ENCODE measurements at regions not wholly inside any gene's neighbourhood (a gene's known extent, or its start where the extent isn't known, plus 50 kb on each side); places are given as distances from the start of the nearest gene placed in this dataset.

GRCh38 chr10:133000648-133001047 lies 58.3 kb upstream of the CFAP46 start:
- CTCF ChIA-PET, result no interaction called here
- no peak overlapping the region for H3K27ac ChIP-seq
- 64% methylated on average over 9 of the region's 9 CpGs for WGBS (ENCODE audit: missing lambda C conversion rate)

GRCh38 chr10:132997517-132998265 lies 55.3 kb upstream of the CFAP46 start:
- Histone ChIP-seq H3K9me3 (no peaks in the 10 kb centered on the region), H3K4me2 (no peak overlapping the region), H3K4me1 (no peaks in the 10 kb centered on the region), H3K27ac (no peak overlapping the region), H3K4me3 (no peak overlapping the region)
- CTCF ChIA-PET, result interaction anchor here (1.5 to 2.1 kb wide), 2 partner anchors 9 to 11 kb away, joined by 3 to 4 read pairs; no protein-coding TSS in a partner anchor
- FAIRE-seq (no peak), ATAC-seq (no peak), DNase-seq (ENCODE audit: low read depth in 1 of 2, low spot score in 1 of 2) (no peak)
- no peak for TF ChIP-seq ZC3H11A (IDR thresholded peaks at IDR 0.05)
- TF ChIP-seq CEBPB (IDR thresholded peaks at IDR 0.05), result no peak
- no peak for TF ChIP-seq CHD4 (IDR thresholded peaks at IDR 0.05; ENCODE audit: borderline replicate concordance)
- TF ChIP-seq TFCP2L1 (CRISPR knock-in tag; IDR thresholded peaks at IDR 0.05), result no peak
- TF ChIP-seq EP300 (IDR thresholded peaks at IDR 0.05), result no peak
- TF ChIP-seq POLR2A (IDR thresholded peaks at IDR 0.05; ENCODE audit: low read length), result no peak; the same call in 1 of the 2 replicates
- 50% methylated on average over 22 of the region's 22 CpGs for WGBS (ENCODE audit: missing lambda C conversion rate)
- POLR2A ChIA-PET, result no interaction called here

More at GRCh38 chr10:133000648-133001047, 58.3 kb upstream of the CFAP46 start:
- Histone ChIP-seq H3K9me3 (no peaks in the 10 kb centered on the region), H3K4me2 (no peak overlapping the region), H3K4me3 (no peak overlapping the region), H3K4me1 (no peaks in the 10 kb centered on the region)
- ATAC-seq (no peak), FAIRE-seq (no peak), DNase-seq (ENCODE audit: low read depth in 1 of 2, low spot score in 1 of 2) (no peak)
- POLR2A ChIA-PET, result no interaction called here
- TF ChIP-seq SMC3 (IDR thresholded peaks at IDR 0.05) (no peak), KDM5A (IDR thresholded peaks at IDR 0.05) (no peak)

GRCh38 chr10:132996603-132997343 lies 54.4 kb upstream of the CFAP46 start:
- no peak for TF ChIP-seq MAFK (IDR thresholded peaks at IDR 0.05; ENCODE audit: partially characterized antibody)
- TF ChIP-seq CEBPB (IDR thresholded peaks at IDR 0.05), result no peak
- no peak for TF ChIP-seq ESRRA (IDR thresholded peaks at IDR 0.05; ENCODE audit: borderline replicate concordance, low read length)
- TF ChIP-seq TP53 (CRISPR knock-in tag; IDR thresholded peaks at IDR 0.05), result no peak
- no peak for TF ChIP-seq RCOR1 (IDR thresholded peaks at IDR 0.05; ENCODE audit: low read depth, low read length)
- no peak for TF ChIP-seq NPAS2 (CRISPR knock-in tag; IDR thresholded peaks at IDR 0.05; ENCODE audit: borderline replicate concordance)
- no peak for TF ChIP-seq EHF (CRISPR knock-in tag; IDR thresholded peaks at IDR 0.05)
- no peak for TF ChIP-seq SREBF2 (IDR thresholded peaks at IDR 0.05)
- no peak for TF ChIP-seq USF2 (IDR thresholded peaks at IDR 0.05)
- no peak for TF ChIP-seq RFX5 (IDR thresholded peaks at IDR 0.05)
- no peak for TF ChIP-seq BCL3 (IDR thresholded peaks at IDR 0.05)
- TF ChIP-seq PBX3 (IDR thresholded peaks at IDR 0.05), result no peak
- no peak for TF ChIP-seq ZC3H11A (IDR thresholded peaks at IDR 0.05)
- TF ChIP-seq BHLHE40 (IDR thresholded peaks at IDR 0.05; ENCODE audit: low read depth, low read length), result no peak

More at GRCh38 chr10:132996603-132997343, 54.4 kb upstream of the CFAP46 start:
- 46% methylated on average over 22 of the region's 27 CpGs for WGBS (ENCODE audit: missing lambda C conversion rate)
- ATAC-seq (no peak), FAIRE-seq (no peak), DNase-seq (ENCODE audit: low read depth in 1 of 2, low spot score in 1 of 2) (no peak)
- H3K27ac ChIP-seq, result no peak overlapping the region
- no peaks in the 10 kb centered on the region for H3K9me3 ChIP-seq
- CTCF ChIA-PET, result interaction anchor here (1.5 to 2.1 kb wide), 2 partner anchors 10 kb away, joined by 3 to 4 read pairs; no protein-coding TSS in a partner anchor
- H3K4me3 ChIP-seq, result no peak overlapping the region
- H3K4me1 ChIP-seq, result no peaks in the 10 kb centered on the region
- POLR2A ChIA-PET, result no interaction called here
- H3K4me2 ChIP-seq, result no peak overlapping the region

Measured in A549 (cell line).